Peyer's patch (tissue), 4 donors: ENCODE measurements at regions not wholly inside any gene's neighbourhood (a gene's known extent, or its start where the extent isn't known, plus 50 kb on each side); places are given as distances from the start of the nearest gene placed in this dataset.

Experiments
- DNase-seq, 3 donors: peaks; one replicate each; pipeline ENCODE4 v3.0.0-alpha.2; 2017 to 2019
- H3K27ac ChIP-seq, 4 donors: fragments of 200-600 bp; sonication (generic); one replicate each; pipeline ENCODE4 v1.5.1; 2016 to 2019
- H3K27me3 ChIP-seq, 2 donors: fragments of 200-600 bp; sonication (generic); one replicate each; pipeline ENCODE4 v1.5.1; 2019
- H3K36me3 ChIP-seq, 3 donors: fragments of 200-600 bp; sonication (generic); one replicate each; pipeline ENCODE4 v1.5.1; 2016 to 2019
- H3K4me1 ChIP-seq, 4 donors: fragments of 200-600 bp; sonication (generic); one replicate each; pipeline ENCODE4 v1.5.1; 2016 to 2019
- H3K4me3 ChIP-seq, 4 donors: fragments of 200-600 bp; sonication (generic); 1 replicate in 3 of 4; 2 replicates in 1 of 4; pipeline ENCODE4 v1.5.1; 2016 to 2019; ENCODE audit warnings: mild to moderate bottlenecking in 1 of 4
- H3K9me3 ChIP-seq, 4 donors: fragments of 200-600 bp; sonication (generic); one replicate each; pipeline ENCODE4 v1.5.1; 2016 to 2019; ENCODE audit warnings: mild to moderate bottlenecking in 1 of 4
- CTCF ChIP-seq, 6 experiments: fragments of 450-650 bp in 4 of 6; fragments of 200-600 bp in 2 of 6; sonication (generic) in 1 of 6; IDR thresholded peaks; one replicate each; pipeline ENCODE4 v1.5.1; 2017 to 2019; ENCODE audit warnings: antibody characterized with exemption in 6 of 6, mild to moderate bottlenecking in 3 of 6, moderate library complexity in 1 of 6
- POLR2A ChIP-seq, 2 donors: fragments of 450-650 bp; IDR thresholded peaks; one replicate each; pipeline ENCODE4 v1.5.1; 2017; ENCODE audit warnings: antibody characterized with exemption in 2 of 2, mild to moderate bottlenecking in 2 of 2, moderate library complexity in 2 of 2
- small RNA-seq, 2 donors: library from RNA; depleted of rRNA; stranded (forward); fragments of <200 nt; gene quantifications; one replicate each; pipeline ENCODE3, GENCODE V24; 2016

DNA sequence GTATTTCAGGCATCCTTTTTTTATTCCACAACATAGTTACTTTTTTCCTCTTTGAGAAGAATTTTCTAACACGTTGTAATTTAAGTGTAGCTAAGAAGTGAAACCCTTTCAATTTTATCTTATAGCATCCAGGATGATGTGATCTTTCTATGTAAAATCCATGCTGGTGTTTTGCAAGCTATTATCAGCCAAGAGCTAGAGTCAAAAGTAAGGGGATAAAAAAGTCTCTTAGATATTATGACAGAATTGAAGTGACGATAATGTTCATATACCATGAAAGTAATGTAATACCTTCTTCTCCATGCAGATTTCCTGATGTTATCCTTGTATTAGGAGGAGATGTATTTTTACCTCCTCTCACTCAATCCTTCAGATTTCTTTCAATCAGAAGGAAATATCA, 64.2 kb upstream of the MBL2 start:
- Histone ChIP-seq H3K4me3 (no peak overlapping the region), H3K36me3 (no peaks in the 10 kb centered on the region), H3K4me1 (no peaks in the 10 kb centered on the region), H3K27ac (no peak overlapping the region), H3K27me3 (no peaks in the 10 kb centered on the region), H3K9me3 (no peaks in the 10 kb centered on the region)
- TF ChIP-seq POLR2A (IDR thresholded peaks at IDR 0.05) (no peak), CTCF (IDR thresholded peaks at IDR 0.05) (no peak)
- no peak for DNase-seq

Small RNA genes in the stretch of these regions (small RNA-seq; reads per million reads assigned to genes)
- gene RF00019, result 0 reads per million in 2 donors
- gene RNA5SP318, result 0 reads per million in 2 donors
- gene SNRPEP8, result 0 reads per million in 2 donors
